NCI-H524 (cell line): ENCODE measurements at regions not wholly inside any gene's neighbourhood (a gene's known extent, or its start where the extent isn't known, plus 50 kb on each side); places are given as distances from the start of the nearest gene placed in this dataset.
"Not testable (repeated sequence)": the region's sequence is repeated elsewhere in the genome, so short reads cannot be mapped to it uniquely, and the experiment has no call there.

Experiments
- DNase-seq, 2 experiments: peaks; one replicate each; lab custom pipeline; 2025; lab: John Stamatoyannopoulos, UW

GRCh38 chr3:170705131-170705530 lies 119.3 kb upstream of the SLC7A14 start:
- no peak for DNase-seq

DNA sequence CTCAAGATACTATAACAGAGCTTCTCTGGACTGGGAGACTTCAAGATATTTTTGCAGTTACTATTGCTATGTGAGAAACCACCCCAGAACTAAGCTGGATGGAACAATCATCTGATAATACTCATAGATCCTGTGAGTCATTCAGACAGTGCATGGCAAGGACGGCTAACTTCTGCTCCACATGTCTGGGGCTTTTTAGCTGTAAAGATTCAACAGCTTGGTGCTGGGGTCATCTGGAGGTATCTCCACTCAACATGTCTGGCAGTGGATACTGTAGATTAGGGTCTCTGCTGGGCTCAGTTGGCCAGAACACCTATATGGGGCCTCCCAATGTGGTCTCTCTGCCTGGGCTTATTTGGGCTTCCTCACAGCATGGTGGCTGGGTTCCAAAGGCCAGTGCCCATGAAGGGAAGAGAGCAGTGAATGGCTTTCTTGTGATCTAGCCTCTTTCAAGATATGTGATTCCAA lies 117.3 kb upstream of the SLC7A14 start:
- no peak for DNase-seq

DNA sequence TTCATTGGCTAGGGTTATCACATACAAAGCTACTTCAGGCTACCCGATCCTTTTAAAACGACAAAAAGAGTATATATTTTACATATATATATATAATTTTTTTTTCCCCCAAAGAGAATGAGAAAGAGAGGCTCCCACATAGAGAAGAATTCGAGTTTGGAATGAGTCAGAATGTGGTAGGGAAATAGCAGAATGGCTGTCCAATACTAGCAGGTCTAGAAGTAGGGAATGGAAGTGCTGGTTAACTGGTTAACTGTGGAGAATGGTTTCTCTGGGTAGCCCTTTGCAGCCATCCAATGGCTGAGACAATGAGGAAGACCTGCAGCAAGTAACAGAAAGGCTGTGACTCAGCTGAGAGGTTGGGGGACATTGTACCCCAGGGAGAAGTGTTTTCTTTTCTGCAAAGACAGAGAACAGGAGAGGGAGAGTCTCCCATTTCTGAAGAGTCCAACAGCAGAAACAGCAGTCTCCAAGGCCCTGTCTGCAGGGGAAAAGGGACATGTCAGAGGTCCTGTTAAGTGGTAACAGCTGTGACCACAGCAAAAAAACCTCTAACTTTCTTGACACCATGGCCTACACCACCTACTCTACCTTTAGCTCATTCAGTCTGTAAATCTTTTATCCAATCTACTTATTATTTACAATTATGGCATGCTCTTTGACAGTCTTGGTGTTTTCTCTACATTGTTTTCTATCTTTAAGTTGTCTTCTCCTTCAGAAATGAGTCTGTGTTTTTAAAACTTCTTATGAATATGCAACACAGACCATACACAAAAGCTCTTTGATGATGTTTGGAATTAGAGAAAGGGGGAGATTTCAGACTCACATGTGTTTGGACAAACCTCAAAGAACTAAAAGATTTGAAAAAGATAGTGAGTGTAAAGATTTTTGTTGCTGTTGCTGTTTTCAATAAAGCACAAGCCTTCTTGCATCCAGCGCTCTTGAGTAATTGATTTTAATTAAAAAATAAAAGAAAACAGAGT lies 116.1 kb upstream of the SLC7A14 start:
- DNase-seq, result no peak

DNA sequence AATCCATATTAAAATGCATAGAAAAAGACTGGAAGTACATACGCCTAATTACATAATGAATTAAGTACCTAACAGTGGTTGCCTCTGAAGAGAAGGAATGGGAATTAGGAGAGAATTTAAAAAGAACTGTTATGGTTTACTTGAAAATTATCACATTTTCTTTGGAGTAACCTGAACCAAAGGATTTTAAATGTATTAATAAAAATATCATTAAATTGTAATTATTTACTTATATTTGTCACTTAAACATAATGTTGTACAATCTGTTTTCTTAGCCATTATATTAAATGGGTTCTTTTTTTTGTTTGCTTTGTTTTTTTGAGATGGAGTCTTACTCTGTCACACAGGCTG lies 114.2 kb upstream of the SLC7A14 start:
- DNase-seq, result no peak

DNA sequence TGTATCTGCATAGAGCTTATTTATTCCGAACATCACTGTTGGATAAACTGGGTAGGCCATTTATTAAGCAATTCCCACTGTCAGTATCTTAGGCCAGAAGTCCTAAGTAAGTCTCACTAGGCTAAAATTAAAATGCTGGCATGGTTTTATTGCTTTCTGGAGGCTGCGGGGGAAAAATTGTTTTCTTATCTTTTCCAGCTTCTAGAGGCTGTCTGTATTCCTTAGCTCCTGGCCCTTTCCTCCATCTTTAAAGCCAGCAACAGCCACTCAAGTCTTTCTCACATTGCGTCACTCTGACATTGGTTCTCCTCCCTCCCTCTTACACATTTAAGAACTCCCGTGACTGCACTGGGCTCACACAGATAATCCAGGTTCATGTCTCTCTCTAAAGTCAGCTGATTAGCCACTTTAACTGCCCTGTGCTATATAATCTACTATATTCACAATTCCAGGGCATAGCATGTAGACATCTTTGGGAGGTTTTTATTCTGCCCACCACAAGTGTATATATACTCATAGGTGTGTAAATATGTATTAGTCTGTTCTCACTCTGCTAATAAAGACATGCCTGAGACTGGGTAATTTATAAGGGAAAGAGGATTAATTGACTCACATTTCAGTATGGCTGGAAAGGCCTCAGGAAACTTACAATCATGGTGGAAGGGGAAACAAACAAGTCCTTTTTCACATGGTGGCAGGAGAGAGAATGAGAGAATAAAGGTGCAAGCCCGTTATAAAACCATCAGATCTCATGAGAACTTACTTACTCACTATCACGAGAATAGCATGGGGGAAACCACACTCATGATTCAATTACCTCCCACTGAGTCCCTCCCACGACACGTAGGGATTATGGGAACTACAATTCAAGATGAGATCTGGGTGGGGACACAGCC lies 113.5 kb upstream of the SLC7A14 start:
- DNase-seq, result no peak

- DNase-seq, result no peak
These were observed 112.0 kb upstream of the SLC7A14 start for GRCh38 chr3:170697908-170698307.

DNA sequence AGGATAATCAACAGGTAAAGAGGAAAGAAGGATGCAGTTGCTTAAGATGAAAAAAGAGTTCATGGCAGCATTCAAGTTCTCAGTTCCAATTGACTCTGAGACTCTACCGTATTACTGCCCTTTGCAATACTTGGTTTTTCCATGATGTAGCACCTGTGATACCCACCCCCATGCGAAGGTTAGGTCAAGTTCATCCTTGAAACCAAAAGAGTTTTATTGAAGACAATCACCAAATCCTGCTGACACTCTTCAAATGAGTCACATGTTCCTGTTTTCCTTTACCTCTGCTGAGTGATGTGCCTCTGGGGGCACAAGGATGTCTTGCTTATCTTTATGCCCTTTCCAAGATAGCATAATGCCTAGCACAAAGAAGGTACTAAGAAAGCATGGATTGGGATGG lies 111.3 kb upstream of the SLC7A14 start:
- DNase-seq, result no peak

GRCh38 chr3:170695486-170696064 lies 109.7 kb upstream of the SLC7A14 start:
- DNase-seq, result no peak

DNA sequence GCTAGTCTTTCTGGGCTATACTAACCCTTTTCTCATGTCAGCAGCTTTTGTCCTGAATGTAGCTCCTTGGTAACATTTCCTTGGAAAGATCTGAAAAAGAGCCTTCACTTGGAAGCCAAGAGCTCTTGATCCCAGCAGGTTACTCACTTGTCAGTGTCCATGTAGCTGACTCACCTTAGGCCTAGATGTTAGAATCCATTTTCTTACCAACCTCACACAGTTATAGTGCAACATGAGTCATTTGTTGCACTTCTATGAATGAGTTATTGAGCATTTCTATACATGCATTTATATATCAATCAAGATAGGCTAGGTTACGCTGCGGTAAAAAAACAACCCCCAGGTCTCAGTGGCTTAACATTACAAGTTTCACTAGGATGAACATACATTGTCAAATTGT lies 106.8 kb upstream of the SLC7A14 start:
- no peak for DNase-seq

GRCh38 chr3:170690661-170690981 lies 104.7 kb upstream of the SLC7A14 start:
- DNase-seq, result no peak

DNA sequence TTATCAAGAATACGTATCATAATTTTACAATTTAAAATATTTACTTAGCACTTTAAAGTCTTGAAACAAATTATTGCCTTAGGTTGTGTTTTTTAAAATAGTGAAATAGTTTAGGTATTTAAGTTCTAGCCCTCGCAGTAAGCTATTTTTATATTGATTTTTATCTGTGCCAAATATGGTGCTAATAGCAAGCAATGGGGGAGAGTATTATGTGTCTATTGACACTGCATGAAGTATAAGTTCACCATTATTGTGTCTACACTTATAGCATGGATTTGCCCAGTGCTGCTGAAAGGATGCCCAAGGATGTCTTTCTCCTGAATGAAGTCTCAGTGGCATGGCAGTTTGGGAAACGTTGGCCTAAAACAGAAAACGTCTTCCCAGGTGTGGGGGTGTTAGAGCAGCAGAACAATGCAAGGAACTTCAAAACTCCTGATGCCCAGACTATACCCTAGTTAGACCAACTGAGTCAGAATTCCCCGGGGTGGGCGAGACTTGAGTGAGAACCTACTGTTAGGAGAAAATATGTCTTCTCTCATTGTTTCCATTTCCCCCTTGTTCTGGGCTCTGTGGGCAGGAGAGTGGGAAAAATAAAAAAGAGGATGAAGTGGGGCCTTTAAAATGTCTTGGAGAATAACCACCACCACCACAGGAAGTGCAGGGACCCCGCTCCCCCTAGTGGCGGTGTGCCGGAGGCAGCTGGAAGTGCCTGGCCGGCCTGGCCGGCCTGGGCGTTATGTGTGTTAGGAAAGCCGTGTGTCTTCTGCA lies 104.2 kb upstream of the SLC7A14 start:
- DNase-seq, result peak; percentile 5 to 63

DNA sequence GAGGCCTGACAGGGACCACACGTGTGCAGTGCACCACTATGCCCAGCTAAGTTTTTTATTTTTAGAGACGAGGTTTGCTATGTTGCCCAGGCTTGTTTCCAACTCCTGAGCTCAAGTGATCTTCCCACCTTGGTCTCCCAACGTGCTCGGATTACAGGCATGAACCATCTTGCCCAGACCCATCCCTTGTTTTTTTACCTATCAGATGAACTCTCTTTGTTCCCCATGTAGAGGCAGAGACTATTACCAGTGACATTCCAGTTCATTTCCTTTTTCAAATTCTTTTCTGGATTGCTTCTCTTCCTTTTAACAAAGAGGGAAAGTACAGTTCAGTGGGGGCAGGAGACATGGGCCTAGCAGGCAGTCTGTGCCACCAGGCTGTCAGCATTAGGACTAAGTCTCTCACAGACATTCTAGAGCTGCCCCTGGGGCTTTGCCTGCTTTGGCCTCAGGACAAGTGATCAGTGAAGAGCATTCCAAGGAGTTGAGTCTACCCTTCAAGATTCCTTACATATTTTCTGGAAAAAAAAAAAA lies 103.5 kb upstream of the SLC7A14 start:
- peak in 1 of 2 experiments; percentile 34 for DNase-seq

DNA sequence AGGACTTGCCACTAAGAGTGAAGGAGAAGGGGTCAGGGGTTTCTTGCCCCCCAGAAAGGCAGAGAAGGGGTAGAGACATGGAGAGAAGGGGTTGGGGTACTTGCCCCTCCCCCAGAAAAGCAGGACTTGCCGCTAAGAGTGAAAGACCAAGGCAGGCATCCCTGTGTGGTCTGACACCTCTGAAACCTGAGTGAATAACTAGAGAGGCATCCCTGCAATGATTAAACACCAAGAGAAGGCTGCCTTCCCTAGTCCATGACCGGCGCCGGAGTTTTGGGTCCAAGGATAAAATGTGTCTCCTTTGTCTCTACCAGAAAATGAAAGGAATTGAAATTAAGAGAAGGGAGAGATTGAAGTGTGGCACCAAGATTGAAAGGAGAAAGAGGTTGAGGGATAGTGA lies 102.3 kb upstream of the SLC7A14 start:
- not testable (repeated sequence) for DNase-seq

GRCh38 chr3:170680593-170680992 lies 94.7 kb upstream of the SLC7A14 start:
- no peak for DNase-seq

GRCh38 chr3:170679190-170679589 lies 93.3 kb upstream of the SLC7A14 start:
- no peak for DNase-seq

DNA sequence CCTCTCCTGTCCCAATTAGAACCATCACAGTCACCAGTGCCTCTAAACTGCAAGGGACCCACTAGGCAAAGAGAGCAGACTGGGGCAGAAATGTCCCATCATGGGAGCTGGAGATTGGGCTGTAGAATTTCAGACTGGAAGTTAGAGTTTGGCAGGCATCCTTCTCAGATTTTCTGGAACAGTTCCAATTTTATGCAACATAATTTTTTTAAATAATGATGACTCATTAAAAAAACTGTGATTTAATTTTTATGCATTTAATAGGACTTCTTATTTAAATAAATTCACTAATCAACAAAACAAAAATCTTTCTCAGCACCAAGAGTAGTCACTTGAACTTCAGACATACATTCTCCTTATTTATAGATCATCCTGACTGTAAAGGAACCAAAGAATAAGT lies 84.6 kb upstream of the SLC7A14 start:
- DNase-seq, result no peak

- DNase-seq, result not testable (repeated sequence)
These were observed 77.1 kb upstream of the SLC7A14 start for GRCh38 chr3:170662986-170663385.

DNA sequence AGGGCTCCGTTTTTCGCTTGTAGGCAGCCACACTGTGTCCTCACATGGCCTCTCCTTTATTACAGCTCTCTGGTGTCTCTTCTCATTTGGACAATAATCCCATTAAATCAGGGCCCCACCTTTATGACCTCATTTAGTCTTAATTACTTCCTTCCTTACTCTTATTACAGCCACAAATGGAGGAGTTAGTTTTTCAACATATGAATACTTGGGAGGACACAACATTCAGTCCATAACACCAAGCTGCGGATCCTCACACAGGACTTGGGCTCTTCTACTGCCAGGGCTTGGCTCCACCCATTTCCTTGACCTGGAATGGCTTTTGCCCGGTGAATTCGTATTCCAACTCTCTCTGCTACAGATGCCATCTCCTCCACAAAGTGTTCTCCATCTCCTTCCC lies 74.3 kb upstream of the SLC7A14 start:
- no peak for DNase-seq

- DNase-seq, result no peak
These were observed 71.4 kb upstream of the SLC7A14 start for GRCh38 chr3:170657312-170657711.

DNA sequence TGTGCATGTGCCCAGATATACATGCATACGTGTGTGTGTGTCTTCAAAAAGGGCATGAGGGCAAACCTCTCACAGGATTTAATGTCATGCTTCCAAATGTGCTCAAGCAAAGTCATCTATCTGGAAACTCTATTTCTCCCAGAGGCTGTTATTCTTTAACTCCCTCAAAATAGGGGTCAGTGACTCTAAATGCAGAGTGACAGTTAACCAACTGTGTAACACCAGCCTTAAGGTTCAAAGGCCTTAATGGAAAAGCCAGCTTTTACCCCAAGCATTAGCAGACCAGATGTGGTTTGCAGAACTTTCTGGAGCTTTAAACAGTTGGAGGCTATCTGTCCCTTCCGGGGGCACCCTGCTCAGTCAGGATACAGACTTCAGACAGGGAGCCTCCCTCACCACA lies 70.4 kb upstream of the SLC7A14 start:
- DNase-seq, result no peak

- no peak for DNase-seq
These were observed 67.9 kb upstream of the SLC7A14 start for GRCh38 chr3:170653801-170654200.
